ENCODE measurements at regions not wholly inside any gene's neighbourhood (a gene's known extent, or its start where the extent isn't known, plus 50 kb on each side); places are given as distances from the start of the nearest gene placed in this dataset.

- no peak for DNase-seq
- no peak overlapping the region for H3K4me3 ChIP-seq
- intact Hi-C loops (cut with DNase I): no loop called here
- no peaks in the 10 kb centered on the region for H3K27me3 ChIP-seq
- H3K4me1 ChIP-seq: no peaks in the 10 kb centered on the region
- H3K36me3 ChIP-seq (replicated peaks in 1 of 2; ENCODE audit: insufficient read depth in 1 of 2, low read depth in 2 of 2): no peaks in the 10 kb centered on the region
- H3K9me3 ChIP-seq: no peaks in the 10 kb centered on the region
- TF ChIP-seq POLR2A (IDR thresholded peaks at IDR 0.05) (no peak), CTCF (IDR thresholded peaks at IDR 0.05) (no peak)
- no peak for ATAC-seq
- no peak overlapping the region for H3K27ac ChIP-seq
- 68 to 87% methylated on average over 14 of the region's 14 CpGs for WGBS, 2 donors
Measured at GRCh38 chr10:20995123-20995987, 98.2 kb upstream of the NEBL start.

- ATAC-seq (no peak), DNase-seq (no peak)
- intact Hi-C loops (cut with DNase I): no loop called here
- Histone ChIP-seq H3K36me3 (replicated peaks in 1 of 2; ENCODE audit: insufficient read depth in 1 of 2, low read depth in 2 of 2) (no peaks in the 10 kb centered on the region), H3K27me3 (no peaks in the 10 kb centered on the region), H3K27ac (no peak overlapping the region), H3K4me3 (no peak overlapping the region), H3K4me1 (no peaks in the 10 kb centered on the region), H3K9me3 (no peaks in the 10 kb centered on the region)
- WGBS, 2 donors: 92 to 96% methylated on average over 7 of the region's 7 CpGs
- TF ChIP-seq POLR2A (IDR thresholded peaks at IDR 0.05) (no peak), CTCF (IDR thresholded peaks at IDR 0.05) (no peak)
Measured at GRCh38 chr10:20993830-20994527, 96.9 kb upstream of the NEBL start.

- no peaks in the 10 kb centered on the region for H3K4me1 ChIP-seq
- H3K9me3 ChIP-seq: no peaks in the 10 kb centered on the region
- no peak for ATAC-seq
- no peaks in the 10 kb centered on the region for H3K27me3 ChIP-seq
- no peak overlapping the region for H3K27ac ChIP-seq
- intact Hi-C loops (cut with DNase I): no loop called here
- TF ChIP-seq POLR2A (IDR thresholded peaks at IDR 0.05) (no peak), CTCF (IDR thresholded peaks at IDR 0.05) (no peak)
- no peaks in the 10 kb centered on the region for H3K36me3 ChIP-seq (replicated peaks in 1 of 2; ENCODE audit: insufficient read depth in 1 of 2, low read depth in 2 of 2)
- 86 to 96% methylated on average over 4 of the region's 4 CpGs for WGBS, 2 donors
- H3K4me3 ChIP-seq: no peak overlapping the region
- DNase-seq: no peak
Measured at GRCh38 chr10:20993389-20993788, 96.3 kb upstream of the NEBL start.

- Histone ChIP-seq H3K27me3 (no peaks in the 10 kb centered on the region), H3K4me3 (no peak overlapping the region), H3K4me1 (peaks cover 1% of the 10 kb centered on the region), H3K36me3 (replicated peaks in 1 of 2; ENCODE audit: insufficient read depth in 1 of 2, low read depth in 2 of 2) (no peaks in the 10 kb centered on the region), H3K9me3 (no peaks in the 10 kb centered on the region), H3K27ac (no peak overlapping the region)
- ATAC-seq: no peak
- 100% methylated on average over 1 of the region's 1 CpG for WGBS, 2 donors
- no peak for DNase-seq
- TF ChIP-seq POLR2A (IDR thresholded peaks at IDR 0.05) (no peak), CTCF (IDR thresholded peaks at IDR 0.05) (no peak)
- intact Hi-C loops (cut with DNase I): no loop called here
Measured at GRCh38 chr10:20991526-20991925, 94.4 kb upstream of the NEBL start.
